Parathyroid adenoma (tissue), 2 donors: ENCODE measurements at regions not wholly inside any gene's neighbourhood (a gene's known extent, or its start where the extent isn't known, plus 50 kb on each side); places are given as distances from the start of the nearest gene placed in this dataset.

ENCODE experiments used
- H2AFZ ChIP-seq: fragments of 300-600 bp; sonication (generic); one replicate; pipeline ENCODE4 v1.7.0; 2017; ENCODE audit warnings: antibody characterized with exemption, mild to moderate bottlenecking
- H3K27ac ChIP-seq: fragments of 300-600 bp; sonication (generic); one replicate; pipeline ENCODE4 v1.7.0; 2017
- H3K27me3 ChIP-seq: fragments of 300-600 bp; sonication (generic); one replicate; pipeline ENCODE4 v1.7.0; 2017; ENCODE audit warnings: low read length; ENCODE audit not compliant: control insufficient read depth, insufficient read depth
- H3K36me3 ChIP-seq: fragments of 300-600 bp; sonication (generic); one replicate; pipeline ENCODE4 v1.7.0; 2017; ENCODE audit warnings: low read length; ENCODE audit not compliant: control insufficient read depth, insufficient read depth
- H3K4me1 ChIP-seq: fragments of 300-600 bp; sonication (generic); one replicate; pipeline ENCODE4 v1.7.0; 2017; ENCODE audit warnings: control low read depth
- H3K4me2 ChIP-seq: fragments of 300-600 bp; sonication (generic); one replicate; pipeline ENCODE4 v1.7.0; 2017; ENCODE audit warnings: low read length
- H3K4me3 ChIP-seq: fragments of 300-600 bp; sonication (generic); one replicate; pipeline ENCODE4 v1.7.0; 2017; ENCODE audit warnings: low read depth, low read length
- H3K79me2 ChIP-seq: fragments of 300-600 bp; sonication (generic); one replicate; pipeline ENCODE4 v1.7.0; 2017; ENCODE audit warnings: control low read depth
- H3K9ac ChIP-seq: fragments of 300-600 bp; sonication (generic); one replicate; pipeline ENCODE4 v1.7.0; 2017; ENCODE audit warnings: mild to moderate bottlenecking
- H3K9me3 ChIP-seq: fragments of 300-600 bp; sonication (generic); one replicate; pipeline ENCODE4 v1.7.0; 2017; ENCODE audit warnings: low read length; ENCODE audit not compliant: control insufficient read depth
- CTCF ChIP-seq: fragments of 300-600 bp; sonication (generic); IDR thresholded peaks from one replicate; pipeline ENCODE4 v1.7.0; 2017; ENCODE audit warnings: antibody characterized with exemption, mild to moderate bottlenecking
- donor health status: primary hyperparathyroidism.

GRCh38 chr6:135701426-135701825 is 150.1 kb upstream of the PDE7B start:
- H3K4me1 ChIP-seq = no peaks in the 10 kb centered on the region
- no peak for TF ChIP-seq CTCF
- no peak overlapping the region for H3K9ac ChIP-seq
- H3K36me3 ChIP-seq = no peaks in the 10 kb centered on the region
- H3K79me2 ChIP-seq = no peaks in the 10 kb centered on the region
- no peaks in the 10 kb centered on the region for H3K27me3 ChIP-seq
- no peak overlapping the region for H3K4me2 ChIP-seq
- no peak overlapping the region for H3K4me3 ChIP-seq
- no peak overlapping the region for H3K27ac ChIP-seq
- H3K9me3 ChIP-seq = no peaks in the 10 kb centered on the region
- H2AFZ ChIP-seq = no peak overlapping the region

GRCh38 chr6:135703007-135703406 is 148.5 kb upstream of the PDE7B start:
- H3K4me2 ChIP-seq = no peak overlapping the region
- H3K4me1 ChIP-seq = no peaks in the 10 kb centered on the region
- H2AFZ ChIP-seq = no peak overlapping the region
- H3K36me3 ChIP-seq = no peaks in the 10 kb centered on the region
- H3K9ac ChIP-seq = no peak overlapping the region
- no peak for TF ChIP-seq CTCF
- H3K79me2 ChIP-seq = no peaks in the 10 kb centered on the region
- H3K27ac ChIP-seq = no peak overlapping the region
- no peak overlapping the region for H3K4me3 ChIP-seq
- no peaks in the 10 kb centered on the region for H3K27me3 ChIP-seq
- no peaks in the 10 kb centered on the region for H3K9me3 ChIP-seq

- no peak overlapping the region for H3K4me2 ChIP-seq
- no peak for TF ChIP-seq CTCF
- H3K27ac ChIP-seq = no peak overlapping the region
- H3K79me2 ChIP-seq = no peaks in the 10 kb centered on the region
- no peaks in the 10 kb centered on the region for H3K9me3 ChIP-seq
- H3K27me3 ChIP-seq = no peaks in the 10 kb centered on the region
- H3K4me3 ChIP-seq = no peak overlapping the region
- H3K4me1 ChIP-seq = no peaks in the 10 kb centered on the region
- H2AFZ ChIP-seq = no peak overlapping the region
- no peak overlapping the region for H3K9ac ChIP-seq
- no peaks in the 10 kb centered on the region for H3K36me3 ChIP-seq
These were observed 147.9 kb upstream of the PDE7B start for GRCh38 chr6:135703621-135704020.

GRCh38 chr6:135707426-135707825 is 144.1 kb upstream of the PDE7B start:
- H3K36me3 ChIP-seq = no peaks in the 10 kb centered on the region
- H3K27ac ChIP-seq = no peak overlapping the region
- no peak overlapping the region for H3K9ac ChIP-seq
- no peaks in the 10 kb centered on the region for H3K4me1 ChIP-seq
- no peak overlapping the region for H3K4me2 ChIP-seq
- TF ChIP-seq CTCF = no peak
- H3K27me3 ChIP-seq = no peaks in the 10 kb centered on the region
- H3K9me3 ChIP-seq = no peaks in the 10 kb centered on the region
- H3K79me2 ChIP-seq = no peaks in the 10 kb centered on the region
- H2AFZ ChIP-seq = no peak overlapping the region
- H3K4me3 ChIP-seq = no peak overlapping the region

- no peak overlapping the region for H3K4me3 ChIP-seq
- no peaks in the 10 kb centered on the region for H3K27me3 ChIP-seq
These were observed 141.5 kb upstream of the PDE7B start for GRCh38 chr6:135710042-135710441.

More at GRCh38 chr6:135710042-135710441, 141.5 kb upstream of the PDE7B start:
- no peak overlapping the region for H3K9ac ChIP-seq
- H3K9me3 ChIP-seq = no peaks in the 10 kb centered on the region
- no peak for TF ChIP-seq CTCF
- H3K4me2 ChIP-seq = no peak overlapping the region
- H3K79me2 ChIP-seq = no peaks in the 10 kb centered on the region
- H3K4me1 ChIP-seq = no peaks in the 10 kb centered on the region
- no peaks in the 10 kb centered on the region for H3K36me3 ChIP-seq
- no peak overlapping the region for H3K27ac ChIP-seq
- no peak overlapping the region for H2AFZ ChIP-seq
